DND-41 (cell line): ENCODE measurements at regions not wholly inside any gene's neighbourhood (a gene's known extent, or its start where the extent isn't known, plus 50 kb on each side); places are given as distances from the start of the nearest gene placed in this dataset.

Source experiments
- ATAC-seq: fragments of 200-7000 bp; cut with Tn5 transposase; 3 replicates; pipeline ENCODE4 v1.9.1; 2021; ENCODE audit warnings: low read depth; ENCODE audit not compliant: insufficient read depth
- DNase-seq: peaks from one replicate; pipeline ENCODE4 v3.0.0-alpha.2; 2020
- H2AFZ ChIP-seq: 2 replicates; pipeline ENCODE4 v1.6.0; 2012; ENCODE audit warnings: low read depth, low read length
- H3K27ac ChIP-seq: 2 replicates; pipeline ENCODE4 v1.5.1; 2012; ENCODE audit warnings: low read length, inconsistent platforms
- H3K27me3 ChIP-seq: fragments of 200-600 bp; sonication (generic); 2 replicates; pipeline ENCODE4 v1.6.0; 2012; ENCODE audit warnings: low read length, mild to moderate bottlenecking, inconsistent platforms; ENCODE audit not compliant: insufficient read depth, poor library complexity
- H3K36me3 ChIP-seq: 2 replicates; pipeline ENCODE4 v1.5.1; 2012; ENCODE audit warnings: low read length, inconsistent platforms; ENCODE audit not compliant: insufficient read depth
- H3K4me1 ChIP-seq: 2 replicates; pipeline ENCODE4 v1.5.1; 2012; ENCODE audit warnings: mild to moderate bottlenecking, low read length; ENCODE audit not compliant: insufficient read depth
- H3K4me2 ChIP-seq: 2 replicates; pipeline ENCODE4 v1.6.0; 2012; ENCODE audit warnings: mild to moderate bottlenecking, moderate library complexity, low read length, inconsistent platforms; ENCODE audit not compliant: insufficient read depth
- H3K4me3 ChIP-seq, 2 experiments: fragments of 200-600 bp in 1 of 2; shearing (Covaris generic) in 1 of 2; 2 replicates each; pipeline ENCODE4 v1.5.1; 2012 to 2016; ENCODE audit warnings: inconsistent platforms in 2 of 2, low read length in 2 of 2, mild to moderate bottlenecking in 2 of 2, low read depth in 1 of 2, moderate library complexity in 1 of 2
- H3K79me2 ChIP-seq: 2 replicates; pipeline ENCODE4 v1.6.0; 2012; ENCODE audit warnings: low read length, inconsistent platforms; ENCODE audit not compliant: insufficient read depth
- H3K9ac ChIP-seq: 2 replicates; pipeline ENCODE4 v1.6.0; 2012; ENCODE audit warnings: low read depth, mild to moderate bottlenecking, inconsistent platforms, low read length, moderate library complexity
- H3K9me3 ChIP-seq: 2 replicates; pipeline ENCODE4 v1.5.1; 2012; ENCODE audit warnings: low read length, moderate library complexity, mild to moderate bottlenecking, inconsistent platforms; ENCODE audit not compliant: insufficient read depth, severe bottlenecking
- H4K20me1 ChIP-seq: 2 replicates; pipeline ENCODE4 v1.6.0; 2012; ENCODE audit warnings: low read length; ENCODE audit not compliant: insufficient read depth
- EZH2 ChIP-seq: IDR thresholded peaks from 3 replicates; pipeline ENCODE4 v1.6.1; 2012; ENCODE audit warnings: borderline replicate concordance, low read depth, mild to moderate bottlenecking, moderate library complexity, low read length, inconsistent platforms; ENCODE audit not compliant: severe bottlenecking
- TF ChIP-seq, protein P1 (sequence below): IDR thresholded peaks from 2 replicates; pipeline ENCODE4 v1.5.1; 2012; ENCODE audit warnings: borderline replicate concordance, low read length, moderate library complexity, mild to moderate bottlenecking; ENCODE audit not compliant: poor library complexity, severe bottlenecking; ENCODE audit errors: extremely low read depth

DNA sequence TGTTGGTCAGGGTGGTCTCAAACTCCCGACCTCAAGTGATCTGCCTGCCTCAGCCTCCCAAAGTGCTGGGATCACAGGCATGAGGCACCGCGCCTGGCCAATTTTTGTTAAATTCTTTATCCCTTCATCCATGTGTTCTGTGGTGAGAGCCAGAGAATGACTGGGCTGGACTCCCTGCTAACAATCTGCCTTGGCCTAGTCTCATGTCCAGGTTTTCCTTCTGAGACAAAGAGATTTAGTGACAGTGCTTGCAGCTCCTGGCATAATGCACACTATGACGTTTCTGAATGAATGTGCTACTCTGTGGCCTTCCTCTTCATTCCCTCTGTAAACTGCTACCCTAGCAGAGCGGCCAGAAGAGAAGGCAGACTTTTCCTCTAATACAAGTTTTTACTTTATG lies 79.3 kb downstream of the FOXD1 start:
- Histone ChIP-seq H3K36me3 (no peaks in the 10 kb centered on the region), H3K79me2 (no peaks in the 10 kb centered on the region), H3K9ac (no peak overlapping the region), H3K27me3 (no peaks in the 10 kb centered on the region), H3K4me3 (no peak overlapping the region), H4K20me1 (no peaks in the 10 kb centered on the region), H3K4me2 (no peak overlapping the region), H3K4me1 (peaks cover 11% of the 10 kb centered on the region), H3K27ac (no peak overlapping the region), H2AFZ (no peak overlapping the region), H3K9me3 (no peaks in the 10 kb centered on the region)
- DNase-seq (no peak), ATAC-seq (no peak)
- TF ChIP-seq, protein P1, sequence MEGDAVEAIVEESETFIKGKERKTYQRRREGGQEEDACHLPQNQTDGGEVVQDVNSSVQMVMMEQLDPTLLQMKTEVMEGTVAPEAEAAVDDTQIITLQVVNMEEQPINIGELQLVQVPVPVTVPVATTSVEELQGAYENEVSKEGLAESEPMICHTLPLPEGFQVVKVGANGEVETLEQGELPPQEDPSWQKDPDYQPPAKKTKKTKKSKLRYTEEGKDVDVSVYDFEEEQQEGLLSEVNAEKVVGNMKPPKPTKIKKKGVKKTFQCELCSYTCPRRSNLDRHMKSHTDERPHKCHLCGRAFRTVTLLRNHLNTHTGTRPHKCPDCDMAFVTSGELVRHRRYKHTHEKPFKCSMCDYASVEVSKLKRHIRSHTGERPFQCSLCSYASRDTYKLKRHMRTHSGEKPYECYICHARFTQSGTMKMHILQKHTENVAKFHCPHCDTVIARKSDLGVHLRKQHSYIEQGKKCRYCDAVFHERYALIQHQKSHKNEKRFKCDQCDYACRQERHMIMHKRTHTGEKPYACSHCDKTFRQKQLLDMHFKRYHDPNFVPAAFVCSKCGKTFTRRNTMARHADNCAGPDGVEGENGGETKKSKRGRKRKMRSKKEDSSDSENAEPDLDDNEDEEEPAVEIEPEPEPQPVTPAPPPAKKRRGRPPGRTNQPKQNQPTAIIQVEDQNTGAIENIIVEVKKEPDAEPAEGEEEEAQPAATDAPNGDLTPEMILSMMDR = no peak
- no peak for TF ChIP-seq EZH2

DNA sequence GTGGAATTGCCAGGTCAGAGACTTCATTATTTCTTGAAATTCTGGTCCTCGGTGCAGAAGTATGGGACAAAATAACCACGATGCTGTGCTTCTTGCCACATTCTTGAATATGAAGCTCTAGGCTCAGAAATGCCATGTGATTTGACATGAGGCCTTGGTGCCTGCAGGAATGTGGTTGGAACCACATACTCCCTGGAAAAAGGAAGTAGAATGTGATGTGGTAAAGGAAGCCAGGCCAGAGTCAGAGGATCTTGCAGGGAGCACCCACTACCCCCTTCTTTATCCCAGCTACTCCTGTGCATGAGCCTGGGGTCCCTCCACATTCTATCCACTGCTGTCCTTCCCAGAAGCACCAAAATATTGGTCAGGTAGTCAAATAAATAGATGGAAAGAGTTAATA lies 80.9 kb downstream of the FOXD1 start:
- ATAC-seq = no peak
- H2AFZ ChIP-seq = no peak overlapping the region
- DNase-seq = no peak
- no peak overlapping the region for H3K9ac ChIP-seq
- H3K9me3 ChIP-seq = no peaks in the 10 kb centered on the region
- no peaks in the 10 kb centered on the region for H3K36me3 ChIP-seq
- no peaks in the 10 kb centered on the region for H3K79me2 ChIP-seq
- H3K27me3 ChIP-seq = no peaks in the 10 kb centered on the region
- no peaks in the 10 kb centered on the region for H4K20me1 ChIP-seq
- H3K4me3 ChIP-seq = no peak overlapping the region
- TF ChIP-seq, protein P1 = no peak
- TF ChIP-seq EZH2 = no peak
- no peak overlapping the region for H3K4me2 ChIP-seq
- no peaks in the 10 kb centered on the region for H3K4me1 ChIP-seq
- H3K27ac ChIP-seq = no peak overlapping the region

DNA sequence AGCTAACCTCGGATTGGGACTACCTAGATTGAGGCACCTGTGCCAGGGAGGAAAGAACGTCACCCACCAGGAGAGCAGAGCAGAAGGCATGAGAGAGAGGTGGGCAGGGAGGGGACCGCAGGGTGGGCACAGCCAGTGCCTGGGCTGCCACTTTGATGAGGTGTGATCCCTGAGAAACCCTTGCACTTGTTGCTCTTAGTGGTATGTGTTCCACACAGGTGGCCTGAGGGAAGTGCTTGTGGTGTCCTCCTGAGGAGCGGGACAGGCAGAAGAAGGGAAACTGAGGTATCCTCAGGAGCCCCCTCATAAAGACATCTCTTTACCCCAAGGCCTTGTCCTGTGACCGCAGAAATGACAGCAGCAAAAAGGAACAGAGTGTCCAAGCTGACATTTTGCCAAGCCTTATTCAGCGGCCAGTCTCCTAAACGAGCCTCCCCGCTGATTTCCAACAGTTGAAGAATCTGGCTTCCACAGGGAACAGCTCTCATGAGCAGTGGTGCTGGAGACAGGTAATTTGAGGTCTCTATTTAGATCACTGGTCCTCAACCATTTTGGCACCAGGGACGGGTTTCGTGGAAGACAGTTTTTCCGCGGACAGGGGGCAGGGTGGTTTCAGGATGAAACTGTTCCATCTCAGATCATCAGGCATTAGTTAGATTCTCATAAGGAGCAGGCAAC lies 82.4 kb downstream of the FOXD1 start:
- H3K79me2 ChIP-seq = no peaks in the 10 kb centered on the region
- DNase-seq (no peak), ATAC-seq (no peak)
- no peak overlapping the region for H3K4me2 ChIP-seq
- H3K36me3 ChIP-seq = no peaks in the 10 kb centered on the region
- H4K20me1 ChIP-seq = no peaks in the 10 kb centered on the region
- no peak overlapping the region for H3K4me3 ChIP-seq
- no peaks in the 10 kb centered on the region for H3K4me1 ChIP-seq
- no peak overlapping the region for H3K27ac ChIP-seq
- TF ChIP-seq, protein P1 = no peak
- TF ChIP-seq EZH2 = no peak
- no peaks in the 10 kb centered on the region for H3K27me3 ChIP-seq
- H3K9ac ChIP-seq = no peak overlapping the region
- H2AFZ ChIP-seq = no peak overlapping the region
- no peaks in the 10 kb centered on the region for H3K9me3 ChIP-seq
